ENCODE measurements at regions not wholly inside any gene's neighbourhood (a gene's known extent, or its start where the extent isn't known, plus 50 kb on each side); places are given as distances from the start of the nearest gene placed in this dataset.

- H2AFZ ChIP-seq (ENCODE audit: low read depth, low read length) = no peak overlapping the region
- POLR2A ChIA-PET = no interaction called here
- CTCF ChIA-PET = no interaction called here
- H3K9ac ChIP-seq (replicated peaks; ENCODE audit: extremely low read depth, insufficient read depth, low read length) = no peak overlapping the region
- H4K20me1 ChIP-seq (replicated peaks; ENCODE audit: control insufficient read depth, extremely low read depth, insufficient read depth, low read length) = no peaks in the 10 kb centered on the region
- no peaks in the 10 kb centered on the region for H3K79me2 ChIP-seq (ENCODE audit: control insufficient read depth, insufficient read depth, low read length)
- DNase-seq (ENCODE audit: low read depth, low spot score) (no peak), FAIRE-seq (no peak)
- BruUV-seq (replicated peaks) = no TSS peak
- H3K4me2 ChIP-seq (ENCODE audit: insufficient read depth, low read length) = no peak overlapping the region
- dilution Hi-C loops (cut with MboI; ENCODE audit: extremely low pct_ligation_motif_present, low sequenced_read_pairs) = no loop called here
- peaks cover 3% of the 10 kb centered on the region for H3K9me3 ChIP-seq (replicated peaks; ENCODE audit: control insufficient read depth, insufficient read depth, low read length)
- H3K9me1 ChIP-seq (replicated peaks; ENCODE audit: control insufficient read depth, extremely low read depth, insufficient read depth, low read length) = no peaks in the 10 kb centered on the region
- no peak for TF ChIP-seq POLR2A (IDR thresholded peaks at IDR 0.05; ENCODE audit: low read depth, low read length)
- no peak for TF ChIP-seq MAX (IDR thresholded peaks at IDR 0.05; ENCODE audit: insufficient read depth, insufficient read length)
- TF ChIP-seq POLR2AphosphoS5 (IDR thresholded peaks at IDR 0.05; ENCODE audit: insufficient read depth, low read depth, low read length) = no peak
- TF ChIP-seq FOS (IDR thresholded peaks at IDR 0.05; ENCODE audit: borderline replicate concordance, insufficient read depth, low read length) = no peak
- TF ChIP-seq CTCF (IDR thresholded peaks at IDR 0.05; ENCODE audit: extremely low read depth in 1 of 2, insufficient read depth in 1 of 2, low read depth in 1 of 2, low read length in 2 of 2) = no peak
- no peak for TF ChIP-seq EZH2 (IDR thresholded peaks at IDR 0.05; ENCODE audit: borderline replicate concordance, low read depth, low read length, severe bottlenecking)
- TF ChIP-seq JUN (IDR thresholded peaks at IDR 0.05; ENCODE audit: borderline replicate concordance, insufficient read depth, insufficient read length, low read depth) = no peak
- no peak for TF ChIP-seq MYC (IDR thresholded peaks at IDR 0.05; ENCODE audit: low read depth, low read length)
- no peak for TF ChIP-seq GATA2 (IDR thresholded peaks at IDR 0.05; ENCODE audit: insufficient read depth, insufficient read length, low read depth, low read length)
- H3K27me3 ChIP-seq (ENCODE audit: control insufficient read depth in 2 of 2, insufficient read depth in 2 of 2, low read length in 2 of 2) = no peaks in the 10 kb centered on the region
- intact Hi-C loops (cut with micrococcal nuclease) = no loop called here
- H3K4me3 ChIP-seq (replicated peaks in 1 of 3; ENCODE audit: insufficient read depth in 1 of 3, low read depth in 1 of 3, low read length in 3 of 3) = no peak overlapping the region
- H3K36me3 ChIP-seq (ENCODE audit: control insufficient read depth in 2 of 2, extremely low read depth in 1 of 2, insufficient read depth in 2 of 2, low read length in 2 of 2) = no peaks in the 10 kb centered on the region
- no peak overlapping the region for H3K27ac ChIP-seq (ENCODE audit: insufficient read depth, low read depth, low read length)
- H3K4me1 ChIP-seq (ENCODE audit: control insufficient read depth, extremely low read depth, insufficient read depth, low read length) = no peaks in the 10 kb centered on the region
Measured at GRCh38 chr3:74905478-74905877, 291.0 kb upstream of the CNTN3 start.
